Caki2 (cell line): ENCODE measurements at regions not wholly inside any gene's neighbourhood (a gene's known extent, or its start where the extent isn't known, plus 50 kb on each side); places are given as distances from the start of the nearest gene placed in this dataset.
A peak's percentile ranks its signal among the peaks of the same experiment; 100 is the strongest.
"Not testable (repeated sequence)": the region's sequence is repeated elsewhere in the genome, so short reads cannot be mapped to it uniquely, and the experiment has no call there.

Experiments used
- DNase-seq: peaks from one replicate; pipeline ENCODE4 v3.0.0-alpha.2; 2015; ENCODE audit warnings: low read depth
- in situ Hi-C: cut with HindIII; loops from 2 replicates; pipeline ENCODE4 v1.10.0; 2016; ENCODE audit warnings: low sequenced_read_pairs, low pct_unique_long_range_greater_than_20kb, mixed read lengths

DNA sequence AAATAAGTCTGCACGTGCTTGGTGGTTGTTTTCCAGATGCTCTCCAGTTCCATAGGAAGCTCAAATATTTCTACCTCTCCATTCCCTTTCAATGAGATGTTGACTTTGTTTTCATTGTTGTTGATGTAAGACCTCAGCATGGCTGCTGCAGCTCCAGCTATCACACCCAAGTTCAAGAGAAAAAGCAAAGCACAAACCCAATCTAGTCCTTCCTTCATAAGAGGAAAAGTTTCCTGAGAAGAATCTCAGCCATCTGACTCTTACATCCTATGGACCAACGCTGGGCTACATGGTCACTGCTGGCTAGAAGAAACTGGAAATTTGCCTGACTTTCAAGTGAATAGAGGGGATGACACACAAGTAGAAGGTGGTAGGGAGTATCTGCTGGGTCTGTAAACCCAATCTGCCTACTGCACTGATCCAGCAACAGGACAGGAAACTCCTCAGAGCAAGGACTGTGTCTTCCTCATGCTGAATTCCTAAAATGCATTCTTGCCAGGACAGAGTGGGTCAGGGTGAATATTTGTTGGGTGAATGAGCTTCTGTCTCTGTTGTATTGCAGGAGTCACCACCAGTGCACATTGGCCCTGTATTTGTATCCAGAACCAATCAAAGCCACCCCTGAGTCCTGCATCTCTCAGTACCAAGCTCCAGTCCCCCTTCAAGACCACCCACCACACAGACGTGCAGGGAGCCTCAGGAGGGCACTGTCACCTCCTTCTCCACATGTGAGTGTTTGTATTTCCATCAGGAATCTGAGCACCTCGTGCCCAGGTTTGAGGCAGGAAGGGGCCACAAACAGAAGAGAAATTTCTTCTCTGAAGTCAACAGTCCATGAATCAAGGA is 118.0 kb upstream of the IGLL5 start:
- in situ Hi-C loops = no loop called here
- DNase-seq = no peak

DNA sequence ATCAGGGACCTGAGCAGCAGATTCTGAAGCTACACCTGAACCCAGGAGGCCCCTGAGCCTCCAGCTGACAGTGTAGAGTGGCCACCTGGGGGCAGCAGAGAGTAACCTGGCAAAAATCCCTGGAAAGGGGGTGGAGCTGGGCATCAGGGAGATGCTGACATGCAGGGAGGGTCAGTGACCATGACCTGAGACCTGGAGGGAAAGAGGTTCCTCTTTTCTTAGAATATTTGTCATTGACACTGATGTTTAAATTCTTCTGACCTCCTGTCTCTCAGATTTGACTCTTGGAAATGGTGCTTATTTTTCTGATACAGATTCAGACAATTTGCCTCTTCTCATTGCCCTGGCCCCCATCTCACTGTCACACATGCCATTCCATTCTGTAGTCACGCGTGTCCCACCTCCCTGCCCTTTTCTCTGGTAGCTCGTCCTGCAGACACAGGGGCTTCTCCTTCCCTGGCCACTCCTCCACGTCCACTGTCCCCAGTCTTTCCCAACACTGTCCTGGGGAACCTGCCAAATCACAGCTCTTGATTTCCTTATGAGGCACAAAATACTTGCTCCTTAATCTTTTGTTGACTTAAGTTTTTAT is 117.2 kb upstream of the IGLL5 start:
- in situ Hi-C loops = no loop called here
- peak; percentile 47 for DNase-seq

DNA sequence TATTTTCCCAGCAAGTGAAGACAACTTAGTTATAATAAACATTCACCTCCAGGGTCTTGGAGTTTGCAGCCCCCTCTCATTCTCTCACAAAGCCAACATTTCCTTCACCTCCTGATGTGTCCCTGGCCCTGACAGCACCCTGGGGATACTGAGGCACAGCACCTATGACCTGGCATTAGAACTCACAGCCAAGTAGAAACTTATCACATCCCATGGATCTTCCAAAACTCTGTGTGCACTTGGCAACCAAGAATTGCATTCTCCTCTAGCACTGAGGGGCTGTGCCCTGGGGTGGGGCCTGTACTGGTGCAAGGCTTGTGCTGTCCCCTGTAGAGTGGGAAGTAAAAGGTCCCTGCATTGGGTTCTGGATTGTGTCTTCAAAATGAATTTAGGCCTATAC is 116.7 kb upstream of the IGLL5 start:
- no peak for DNase-seq

DNA sequence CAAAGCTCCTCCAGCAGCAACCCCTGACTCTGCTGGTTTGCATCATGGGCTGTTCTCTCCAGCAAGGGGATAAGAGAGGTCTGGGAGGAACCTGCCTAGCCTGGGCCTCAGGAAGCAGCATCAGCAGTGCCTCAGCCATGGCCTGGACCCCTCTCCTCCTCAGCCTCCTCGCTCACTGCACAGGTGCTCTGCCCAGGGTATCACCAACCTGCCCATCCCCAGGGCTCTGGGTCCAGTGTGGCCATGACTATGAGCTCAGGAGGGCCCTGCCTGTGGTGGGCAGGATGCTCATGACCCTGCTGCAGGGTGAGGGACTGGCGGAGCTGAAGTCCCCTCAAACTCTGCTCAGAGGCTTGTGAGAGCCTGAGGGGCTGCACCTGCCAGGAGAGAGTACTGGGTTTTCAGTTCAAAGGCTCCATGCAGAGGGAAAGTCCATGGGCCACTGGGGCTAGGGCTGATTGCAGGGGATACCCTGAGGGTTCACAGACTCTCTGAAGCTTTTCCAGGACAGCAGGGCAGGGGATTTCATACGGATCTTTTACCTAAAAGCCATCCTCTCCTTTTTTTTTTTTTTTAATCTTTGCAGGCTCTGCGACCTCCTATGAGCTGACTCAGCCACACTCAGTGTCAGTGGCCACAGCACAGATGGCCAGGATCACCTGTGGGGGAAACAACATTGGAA is 115.8 kb upstream of the IGLL5 start:
- no peak for DNase-seq
- in situ Hi-C loops = no loop called here

More for the DNA sequence above, 116.7 kb upstream of the IGLL5 start:
- in situ Hi-C loops = no loop called here

DNA sequence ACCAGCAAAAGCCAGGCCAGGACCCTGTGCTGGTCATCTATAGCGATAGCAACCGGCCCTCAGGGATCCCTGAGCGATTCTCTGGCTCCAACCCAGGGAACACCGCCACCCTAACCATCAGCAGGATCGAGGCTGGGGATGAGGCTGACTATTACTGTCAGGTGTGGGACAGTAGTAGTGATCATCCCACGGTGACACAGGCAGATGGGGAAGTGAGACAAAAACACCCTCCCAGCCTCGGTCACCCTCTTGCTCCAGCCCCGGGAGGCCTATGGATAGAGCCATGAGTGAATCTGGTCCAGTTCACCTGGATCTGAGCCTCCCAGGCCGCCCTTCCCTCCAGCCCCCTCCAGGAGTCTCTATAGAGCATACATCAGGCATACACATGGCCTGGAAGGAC is 115.2 kb upstream of the IGLL5 start:
- in situ Hi-C loops = no loop called here
- DNase-seq = no peak

DNA sequence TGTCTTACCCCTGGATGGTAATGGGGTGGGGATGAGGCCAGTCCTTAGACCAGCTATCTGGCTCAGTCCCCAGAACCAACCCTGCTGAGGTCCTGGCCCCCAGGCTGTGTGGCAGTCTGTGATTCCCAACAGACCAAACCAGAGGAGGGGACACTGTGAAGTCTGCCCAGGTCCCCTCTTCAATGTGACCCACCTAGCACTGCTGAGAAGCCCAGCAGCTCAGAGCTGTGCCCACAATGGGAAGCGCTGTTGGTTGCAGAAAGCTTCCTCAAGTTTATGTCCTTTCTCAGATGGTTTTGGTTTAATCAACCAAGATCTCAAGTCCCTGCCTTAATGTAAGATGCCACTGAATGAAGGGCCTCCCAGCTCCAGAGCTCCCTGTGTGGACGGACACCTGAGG is 114.7 kb upstream of the IGLL5 start:
- no peak for DNase-seq
- in situ Hi-C loops = no loop called here

DNA sequence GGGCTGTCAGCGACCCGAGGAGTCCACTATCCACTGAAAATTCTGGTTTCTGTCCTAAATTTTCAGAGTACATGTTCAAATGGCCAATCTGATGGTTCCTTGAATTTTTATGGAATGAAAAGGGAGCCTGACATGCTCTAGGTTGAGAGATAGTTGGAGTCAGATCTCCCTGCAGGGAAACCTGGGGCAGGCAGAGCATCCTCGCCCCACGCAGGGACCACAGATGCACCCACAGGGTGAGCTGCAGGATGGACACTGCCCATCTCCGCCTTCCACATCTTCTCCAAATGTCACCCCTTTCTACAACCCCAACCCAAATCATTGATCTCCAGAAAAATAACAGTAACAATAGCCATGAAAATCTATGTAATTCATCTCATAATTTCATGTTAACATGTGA is 114.2 kb upstream of the IGLL5 start:
- DNase-seq = no peak
- in situ Hi-C loops = no loop called here

DNA sequence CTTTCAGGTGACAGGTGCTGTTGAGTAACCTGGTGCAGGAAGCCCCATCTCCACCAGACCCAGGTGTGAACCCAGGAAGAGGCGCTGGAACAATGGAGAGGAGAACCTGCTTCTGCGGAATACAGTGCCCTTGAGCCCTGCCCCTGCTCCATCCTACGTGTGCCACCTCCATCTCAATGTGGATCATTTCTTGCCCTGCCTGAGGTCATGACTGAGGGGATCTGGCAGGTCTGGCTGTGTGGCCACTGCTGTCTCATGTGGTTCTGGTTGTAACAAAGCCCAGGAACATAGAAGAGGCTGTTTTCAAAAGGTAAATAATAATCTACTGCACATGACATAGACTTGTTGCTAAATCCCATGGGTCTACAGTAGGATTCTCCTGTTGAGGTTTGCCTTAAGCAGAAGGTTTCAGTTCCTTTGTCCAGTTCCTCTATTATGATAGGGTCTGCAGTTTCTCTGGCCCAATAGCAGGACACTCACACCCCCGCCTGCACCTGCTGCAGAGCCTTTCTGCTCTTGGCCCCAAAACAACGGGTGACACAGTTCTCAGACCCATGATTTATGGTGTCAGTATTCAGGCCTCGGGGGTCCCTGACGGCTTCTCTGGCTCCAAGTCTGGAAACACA is 113.5 kb upstream of the IGLL5 start:
- DNase-seq = no peak
- in situ Hi-C loops = no loop called here

DNA sequence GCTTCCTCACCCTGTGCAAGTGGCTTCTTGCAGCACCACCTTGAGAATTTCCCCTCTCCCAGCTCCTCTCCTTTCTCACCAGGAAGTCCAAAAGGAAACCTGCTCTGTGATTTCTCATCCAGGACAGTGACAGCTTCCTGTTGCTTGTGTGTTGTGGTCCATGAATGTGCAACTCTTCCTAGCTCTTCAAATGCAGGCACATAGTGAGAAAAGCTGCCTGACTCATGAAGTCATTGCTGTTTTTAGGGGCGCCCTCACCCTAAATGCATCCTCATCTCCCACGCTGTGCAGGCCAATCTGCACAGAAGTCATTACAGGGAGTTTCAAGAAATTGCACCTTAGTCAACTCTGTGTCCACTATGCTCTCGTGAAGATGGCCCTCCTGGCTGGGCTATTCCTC is 112.9 kb upstream of the IGLL5 start:
- in situ Hi-C loops, DNase-seq: not testable (repeated sequence)

DNA sequence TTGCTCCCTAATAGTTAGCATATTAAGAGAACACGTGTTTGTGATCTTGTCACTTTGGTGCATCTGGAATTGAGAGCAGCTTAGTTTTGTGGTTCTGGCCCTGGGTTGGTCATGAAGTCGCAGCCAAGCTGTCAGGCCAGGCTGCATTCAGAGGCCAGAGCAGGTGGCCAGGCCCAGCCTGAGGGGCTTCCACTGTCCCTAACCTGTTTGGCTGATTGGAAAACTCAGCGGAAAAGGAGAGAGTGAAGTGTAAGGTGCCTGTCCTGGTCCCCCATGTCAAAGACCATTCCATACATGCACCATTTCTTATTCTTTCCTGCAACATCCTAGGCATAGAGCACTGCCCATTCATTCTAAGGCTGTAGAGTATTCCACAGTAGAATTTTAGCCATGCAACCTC is 111.5 kb upstream of the IGLL5 start:
- no peak for DNase-seq
- in situ Hi-C loops = no loop called here

DNA sequence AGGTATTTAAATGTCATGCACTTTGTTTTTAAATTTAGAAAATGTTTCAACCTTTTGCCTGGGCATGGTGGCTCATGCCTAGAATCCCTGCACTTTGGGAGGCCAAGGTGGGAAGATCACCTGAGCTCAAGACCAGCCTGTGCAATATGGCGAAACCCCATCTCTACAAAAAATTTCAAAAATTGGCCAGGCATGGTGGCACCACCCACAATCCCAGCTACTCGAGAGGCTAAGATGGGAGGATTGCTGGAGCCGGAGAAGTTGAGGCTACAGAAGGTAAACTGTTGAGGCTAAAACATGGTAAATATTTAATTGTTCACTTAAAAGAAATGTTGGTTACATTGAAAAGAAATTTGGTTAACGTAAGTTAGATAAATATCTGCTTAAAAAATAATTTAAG is 108.4 kb upstream of the IGLL5 start:
- in situ Hi-C loops = no loop called here
- no peak for DNase-seq

DNA sequence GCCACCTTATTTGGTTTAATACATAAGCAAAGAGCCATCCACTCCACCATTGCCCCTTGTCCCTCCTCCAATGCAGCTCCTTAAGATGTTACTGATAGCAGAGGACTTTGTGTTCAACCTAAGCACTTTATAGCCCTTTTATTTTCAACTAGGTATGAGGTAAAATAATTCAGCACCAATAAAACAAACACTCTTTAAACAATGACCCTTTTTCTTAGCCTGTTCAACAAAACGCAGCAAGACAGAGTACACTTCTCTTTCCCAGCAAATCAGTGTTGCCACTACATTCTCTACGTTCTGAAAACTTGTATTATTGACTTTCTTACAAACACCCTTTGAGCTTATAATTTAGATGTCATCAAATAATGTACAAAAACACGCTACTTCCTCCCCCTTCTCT is 104.0 kb upstream of the IGLL5 start:
- in situ Hi-C loops = no loop called here
- no peak for DNase-seq

DNA sequence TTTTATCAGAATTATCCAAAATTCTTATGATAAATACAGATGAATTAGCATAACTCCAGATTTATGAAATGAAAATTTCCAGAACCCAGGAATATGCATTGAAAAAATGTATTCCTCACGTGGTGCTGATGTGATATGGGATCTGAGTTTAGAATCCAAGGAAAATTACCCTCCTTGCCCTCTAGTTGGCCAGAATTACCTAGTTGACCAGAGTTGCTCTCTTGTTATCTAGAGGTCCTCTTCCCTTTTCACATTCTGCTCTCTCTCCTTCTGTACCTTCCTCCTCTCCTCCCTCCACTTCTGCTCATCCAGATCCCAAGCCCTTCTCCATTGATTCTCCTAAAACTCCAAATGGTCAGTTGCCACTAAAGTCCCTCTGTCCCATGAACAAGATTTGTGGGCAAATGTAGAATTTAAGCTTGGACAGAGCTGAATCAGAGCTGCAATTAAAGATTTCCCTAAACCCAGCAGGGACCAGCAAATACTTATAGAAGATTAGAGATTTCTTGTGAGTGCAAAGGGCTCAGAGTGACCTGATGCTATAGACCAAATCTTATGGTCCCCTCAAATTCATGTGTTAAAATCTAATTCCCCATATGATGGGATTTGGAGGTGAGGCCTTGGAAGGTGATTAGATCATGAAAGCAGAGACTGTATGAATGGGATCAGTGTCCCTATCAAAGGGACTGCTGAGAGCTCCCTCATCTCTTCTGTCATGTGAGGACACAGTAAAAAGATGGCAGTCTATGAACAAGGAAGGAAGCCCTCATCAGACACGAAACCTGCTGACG is 103.2 kb upstream of the IGLL5 start:
- in situ Hi-C loops = no loop called here
- no peak for DNase-seq

DNA sequence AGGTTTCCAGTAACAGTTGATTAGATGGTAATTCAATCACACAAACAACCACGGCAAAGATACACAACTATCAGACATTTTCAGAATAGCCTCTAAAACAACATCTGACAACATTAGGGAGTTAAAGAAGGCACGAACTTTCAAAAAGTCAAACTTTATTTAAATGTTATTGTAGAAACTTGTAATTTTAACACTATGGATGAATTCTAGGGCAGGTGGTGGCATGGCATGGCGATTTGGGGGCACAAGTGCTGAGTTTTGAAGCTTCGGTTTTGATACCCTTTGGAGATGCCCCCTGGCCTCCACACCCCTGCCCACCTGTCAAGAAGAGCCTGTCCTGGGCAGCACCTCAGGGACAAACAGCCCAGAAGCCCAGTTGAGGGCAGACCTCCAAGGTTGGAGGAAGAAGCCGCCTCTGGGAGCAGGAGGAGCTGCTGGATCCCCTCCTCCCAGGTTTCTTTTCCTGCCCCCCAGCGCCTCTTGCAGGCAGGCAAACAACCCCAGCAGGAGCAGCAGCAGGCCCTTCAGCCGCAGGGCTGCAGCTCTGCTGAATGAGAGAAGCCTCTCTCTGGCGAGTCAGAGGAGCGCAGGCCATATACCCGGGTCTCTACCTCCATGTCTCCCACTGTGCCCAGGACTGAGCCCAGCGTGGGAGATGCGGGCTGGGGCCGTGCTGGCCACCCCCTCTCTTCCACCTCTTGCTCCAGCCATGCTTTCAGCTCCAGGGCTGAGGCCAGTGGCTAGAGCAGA is 102.1 kb upstream of the IGLL5 start:
- in situ Hi-C loops = no loop called here
- no peak for DNase-seq

DNA sequence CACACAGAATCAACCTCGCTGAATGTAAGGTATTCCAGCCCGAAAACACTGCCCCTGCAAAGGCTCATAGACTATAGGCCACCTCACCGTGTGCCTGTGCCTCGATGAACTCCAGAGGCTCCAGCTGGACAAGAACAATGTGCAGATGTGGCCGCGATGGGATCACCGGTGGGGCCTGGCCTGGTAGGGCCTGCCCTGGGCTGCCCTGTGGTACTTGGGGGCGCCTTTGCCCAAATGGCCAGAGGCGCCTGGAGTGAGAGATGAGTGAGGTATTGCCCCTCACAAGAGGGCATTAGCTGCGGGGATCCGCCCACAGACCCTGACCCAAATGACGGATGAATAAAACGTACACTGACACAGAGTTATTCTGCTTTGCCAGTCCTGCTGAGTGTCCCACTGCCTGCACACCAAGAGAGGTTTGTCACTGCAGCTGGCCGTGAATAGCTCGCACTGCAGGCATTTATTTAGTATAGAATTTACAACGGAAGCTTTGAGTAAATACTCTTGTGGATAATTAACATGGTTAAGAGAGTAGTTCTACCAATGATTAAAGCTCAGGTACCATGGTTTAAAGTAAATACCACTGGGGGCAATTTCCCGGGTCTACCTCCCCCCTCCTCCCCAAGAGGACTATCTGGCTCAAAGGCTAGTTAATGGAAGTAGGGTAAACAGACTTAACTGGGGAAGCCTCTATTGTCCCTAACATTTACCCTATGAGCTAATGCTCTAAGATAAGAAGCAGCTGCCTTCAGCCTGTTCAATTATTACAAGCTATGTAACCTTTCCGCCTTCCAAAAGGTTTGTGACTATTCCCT is 101.1 kb upstream of the IGLL5 start:
- in situ Hi-C loops = no loop called here
- DNase-seq = no peak

DNA sequence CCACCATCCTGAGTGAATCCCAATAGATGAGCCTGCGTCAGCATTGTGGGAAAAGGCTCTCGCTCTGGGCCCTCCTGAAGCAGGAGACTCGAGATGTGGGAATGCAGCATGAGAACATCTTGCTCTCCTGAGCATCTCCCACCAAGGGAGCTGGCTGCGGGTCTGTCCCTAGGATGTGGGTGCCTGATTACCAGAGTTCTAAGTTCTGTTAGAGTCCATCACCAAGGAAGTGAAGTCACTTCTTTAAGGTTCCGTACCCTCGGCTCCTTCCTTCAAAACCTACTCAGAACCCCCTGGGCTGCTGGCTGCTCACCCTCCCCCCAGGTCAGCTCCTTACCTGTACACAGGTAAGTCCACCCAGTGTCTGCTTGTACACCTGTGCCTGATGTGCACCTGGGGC is 100.5 kb upstream of the IGLL5 start:
- no peak for DNase-seq
- in situ Hi-C loops = no loop called here
